Activated CD4-positive, alpha-beta T cell treated with anti-CD3 and anti-CD28 coated beads, Interleukin-2, Interleukin-4, amounts not matched to agents 100 ng/mL and 50 ng/mL, durations not matched to agents 16 hours and 8 hours (primary cell): ENCODE measurements at regions not wholly inside any gene's neighbourhood (a gene's known extent, or its start where the extent isn't known, plus 50 kb on each side); places are given as distances from the start of the nearest gene placed in this dataset.

Experiments
- DNase-seq: peaks from one replicate; pipeline ENCODE4 v3.0.0-alpha.2; 2020; ENCODE audit warnings: low spot score

GRCh38 chr2:22748909-22749308 is 636.1 kb upstream of the KLHL29 start:
- no peak for DNase-seq

- no peak for DNase-seq
These were observed 631.5 kb upstream of the KLHL29 start for GRCh38 chr2:22753476-22753875.

GRCh38 chr2:22756276-22757043 is 628.5 kb upstream of the KLHL29 start:
- DNase-seq: no peak

- no peak for DNase-seq
These were observed 615.5 kb upstream of the KLHL29 start for GRCh38 chr2:22769497-22769896.

GRCh38 chr2:22784566-22784965 is 600.4 kb upstream of the KLHL29 start:
- DNase-seq: no peak

- DNase-seq: no peak
These were observed 598.2 kb upstream of the KLHL29 start for GRCh38 chr2:22786817-22787216.

- DNase-seq: no peak
These were observed 597.2 kb upstream of the KLHL29 start for GRCh38 chr2:22787745-22788144.

GRCh38 chr2:22788749-22789327 is 596.1 kb upstream of the KLHL29 start:
- DNase-seq: no peak

GRCh38 chr2:22795287-22795866 is 589.6 kb upstream of the KLHL29 start:
- DNase-seq: no peak

- DNase-seq: no peak
These were observed 586.6 kb upstream of the KLHL29 start for GRCh38 chr2:22798386-22798785.

GRCh38 chr2:22800412-22800811 is 584.6 kb upstream of the KLHL29 start:
- DNase-seq: no peak

GRCh38 chr2:22801071-22801470 is 583.9 kb upstream of the KLHL29 start:
- no peak for DNase-seq

- DNase-seq: no peak
These were observed 583.0 kb upstream of the KLHL29 start for GRCh38 chr2:22801970-22802369.

- DNase-seq: no peak
These were observed 577.1 kb upstream of the KLHL29 start for GRCh38 chr2:22807872-22808271.

- no peak for DNase-seq
These were observed 574.4 kb upstream of the KLHL29 start for GRCh38 chr2:22810602-22811001.

GRCh38 chr2:22812065-22812680 is 572.8 kb upstream of the KLHL29 start:
- no peak for DNase-seq

- DNase-seq: no peak
These were observed 567.8 kb upstream of the KLHL29 start for GRCh38 chr2:22817197-22817596.

GRCh38 chr2:22821458-22821857 is 563.5 kb upstream of the KLHL29 start:
- DNase-seq: no peak

GRCh38 chr2:22822835-22823234 is 562.1 kb upstream of the KLHL29 start:
- no peak for DNase-seq

- DNase-seq: no peak
These were observed 560.4 kb upstream of the KLHL29 start for GRCh38 chr2:22824618-22825017.

GRCh38 chr2:22826703-22827102 is 558.3 kb upstream of the KLHL29 start:
- no peak for DNase-seq

- DNase-seq: no peak
These were observed 555.2 kb upstream of the KLHL29 start for GRCh38 chr2:22829791-22830190.

- no peak for DNase-seq
These were observed 552.8 kb upstream of the KLHL29 start for GRCh38 chr2:22832196-22832595.
